ENCODE measurements at regions not wholly inside any gene's neighbourhood (a gene's known extent, or its start where the extent isn't known, plus 50 kb on each side); places are given as distances from the start of the nearest gene placed in this dataset.
"Not testable (repeated sequence)": the region's sequence is repeated elsewhere in the genome, so short reads cannot be mapped to it uniquely, and the experiment has no call there.

GRCh38 chrX:23505531-23506303, 161.6 kb upstream of the PRDX4 start:
- FAIRE-seq (no peak), DNase-seq (ENCODE audit: insufficient read length, low spot score) (no peak)
- no peak for TF ChIP-seq POLR2A (IDR thresholded peaks at IDR 0.05; ENCODE audit: low read depth, low read length)

DNA sequence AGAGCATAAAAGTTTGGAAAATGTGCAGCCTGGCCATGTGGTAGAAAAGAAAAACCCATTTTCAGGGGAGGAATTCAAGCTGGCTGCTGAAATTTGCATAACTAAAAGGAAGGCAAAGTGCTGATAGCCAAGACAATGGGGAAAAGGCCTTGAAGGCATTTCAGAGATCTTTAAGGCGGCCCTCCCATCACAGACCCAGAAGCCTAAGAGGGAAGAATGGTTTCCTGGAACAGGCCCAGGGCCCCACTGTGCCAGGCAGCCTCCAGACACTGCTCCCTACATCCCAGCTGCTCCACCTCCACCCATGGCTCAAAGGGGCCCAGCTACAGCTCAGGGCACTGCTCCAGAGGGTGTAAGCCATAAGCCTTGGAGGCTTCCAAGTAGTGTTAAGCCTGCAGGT, 158.0 kb upstream of the PRDX4 start:
- TF ChIP-seq POLR2A (IDR thresholded peaks at IDR 0.05; ENCODE audit: low read depth, low read length) = no peak
- FAIRE-seq (no peak), DNase-seq (ENCODE audit: insufficient read length, low spot score) (no peak)

GRCh38 chrX:23511793-23512192, 155.5 kb upstream of the PRDX4 start:
- FAIRE-seq (no peak), DNase-seq (ENCODE audit: insufficient read length, low spot score) (no peak)
- TF ChIP-seq POLR2A (IDR thresholded peaks at IDR 0.05; ENCODE audit: low read depth, low read length) = no peak

GRCh38 chrX:23513121-23513520, 154.2 kb upstream of the PRDX4 start:
- no peak for FAIRE-seq
- no peak for TF ChIP-seq POLR2A (IDR thresholded peaks at IDR 0.05; ENCODE audit: low read depth, low read length)
- DNase-seq (ENCODE audit: insufficient read length, low spot score) = no peak

DNA sequence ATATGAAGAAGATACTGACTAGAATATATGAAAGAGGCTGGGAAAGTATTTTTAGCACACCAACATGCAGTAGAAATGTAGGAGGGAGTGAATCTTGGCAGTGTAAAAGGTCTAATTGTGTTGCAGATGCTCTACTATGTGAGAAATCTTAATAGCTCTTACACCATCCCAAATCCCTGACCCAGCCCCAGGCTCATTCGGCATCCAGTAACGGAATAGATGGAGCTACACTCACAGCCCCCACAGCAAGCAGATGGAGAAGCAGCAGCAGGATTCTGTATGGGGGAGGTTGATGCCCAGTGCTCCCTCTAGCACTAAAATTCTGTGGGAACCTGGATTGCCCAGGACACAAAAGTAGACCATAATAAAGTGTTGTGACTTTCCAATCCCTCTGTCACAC, 153.2 kb upstream of the PRDX4 start:
- TF ChIP-seq POLR2A (IDR thresholded peaks at IDR 0.05; ENCODE audit: low read depth, low read length) = no peak
- FAIRE-seq = no peak
- no peak for DNase-seq (ENCODE audit: insufficient read length, low spot score)

GRCh38 chrX:23515028-23515427, 152.3 kb upstream of the PRDX4 start:
- no peak for TF ChIP-seq POLR2A (IDR thresholded peaks at IDR 0.05; ENCODE audit: low read depth, low read length)
- DNase-seq (ENCODE audit: insufficient read length, low spot score) = no peak
- FAIRE-seq = no peak

- FAIRE-seq; DNase-seq (ENCODE audit: insufficient read length, low spot score): not testable (repeated sequence)
Measured at GRCh38 chrX:23523026-23523657, 144.2 kb upstream of the PRDX4 start.

DNA sequence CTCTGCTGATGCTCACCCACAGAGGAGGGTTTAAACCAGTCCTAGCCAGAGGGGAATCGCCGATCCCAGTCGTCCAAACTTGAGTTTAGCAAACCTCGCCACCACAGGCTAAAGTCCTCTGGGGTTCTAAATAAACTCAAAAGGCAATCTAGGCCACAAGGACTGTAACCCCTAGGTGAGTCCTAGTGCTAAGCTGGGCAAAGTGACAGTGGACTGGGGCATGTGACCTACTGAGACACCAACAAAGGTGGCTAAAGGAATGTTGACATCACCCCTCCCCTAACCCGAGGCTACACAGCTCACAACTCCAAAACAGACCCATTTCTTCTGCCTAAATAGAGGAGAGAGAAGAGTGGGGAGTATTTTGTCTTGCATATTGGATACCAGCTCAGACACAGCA, 142.8 kb upstream of the PRDX4 start:
- TF ChIP-seq POLR2A (IDR thresholded peaks at IDR 0.05; ENCODE audit: low read depth, low read length) = no peak
- FAIRE-seq (no peak), DNase-seq (ENCODE audit: insufficient read length, low spot score) (no peak)

GRCh38 chrX:23525531-23525930, 141.8 kb upstream of the PRDX4 start:
- no peak for DNase-seq (ENCODE audit: insufficient read length, low spot score)
- FAIRE-seq = no peak
- no peak for TF ChIP-seq POLR2A (IDR thresholded peaks at IDR 0.05; ENCODE audit: low read depth, low read length)

GRCh38 chrX:23540532-23540931, 126.8 kb upstream of the PRDX4 start:
- FAIRE-seq = no peak
- no peak for TF ChIP-seq POLR2A (IDR thresholded peaks at IDR 0.05; ENCODE audit: low read depth, low read length)
- no peak for DNase-seq (ENCODE audit: insufficient read length, low spot score)

DNA sequence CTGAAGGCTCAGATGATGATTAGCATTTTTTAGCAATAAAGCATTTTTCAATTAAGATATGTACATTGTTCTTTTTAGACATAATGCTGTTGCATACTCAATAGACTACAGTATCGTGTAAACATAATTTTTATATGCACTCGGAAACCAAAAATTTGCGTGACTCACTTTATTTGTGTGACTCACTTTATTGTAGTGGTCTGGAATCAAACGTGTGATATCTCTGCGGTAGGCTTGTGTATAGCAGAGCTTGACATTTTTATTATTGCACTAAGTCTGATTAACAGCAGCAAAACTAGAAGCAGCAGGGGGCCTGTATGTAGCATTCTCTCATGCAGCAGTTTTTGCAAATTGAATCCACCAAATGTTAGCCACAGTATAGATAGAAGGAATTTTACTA, 119.1 kb upstream of the PRDX4 start:
- no peak for DNase-seq (ENCODE audit: insufficient read length, low spot score)
- TF ChIP-seq POLR2A (IDR thresholded peaks at IDR 0.05; ENCODE audit: low read depth, low read length) = no peak
- no peak for FAIRE-seq

- FAIRE-seq (no peak), DNase-seq (ENCODE audit: insufficient read length, low spot score) (no peak)
- TF ChIP-seq POLR2A (IDR thresholded peaks at IDR 0.05; ENCODE audit: low read depth, low read length) = no peak
Measured at GRCh38 chrX:23552303-23552702, 115.0 kb upstream of the PRDX4 start.

DNA sequence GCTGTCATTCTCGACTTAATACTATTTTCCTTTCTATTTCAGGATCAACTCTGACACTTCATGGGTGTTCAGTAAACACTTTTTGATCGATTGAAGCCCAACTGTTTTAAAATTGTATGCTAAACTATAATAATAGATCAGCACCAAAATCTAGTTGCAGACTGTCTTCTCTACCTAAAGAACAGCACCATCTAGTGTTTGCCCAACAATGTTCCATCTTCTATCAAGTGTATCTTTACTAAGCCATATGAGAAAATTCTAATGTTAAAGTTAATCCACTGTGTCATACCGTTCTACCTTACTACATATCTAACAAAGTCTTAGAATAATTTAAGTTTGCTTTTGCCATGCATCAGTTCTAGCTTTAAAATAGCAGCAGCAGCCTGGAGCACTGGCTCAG, 113.0 kb upstream of the PRDX4 start:
- DNase-seq (ENCODE audit: insufficient read length, low spot score) (no peak), FAIRE-seq (no peak)
- no peak for TF ChIP-seq POLR2A (IDR thresholded peaks at IDR 0.05; ENCODE audit: low read depth, low read length)

GRCh38 chrX:23557070-23557469, 110.2 kb upstream of the PRDX4 start:
- DNase-seq (ENCODE audit: insufficient read length, low spot score) (no peak), FAIRE-seq (no peak)
- no peak for TF ChIP-seq POLR2A (IDR thresholded peaks at IDR 0.05; ENCODE audit: low read depth, low read length)

GRCh38 chrX:23559975-23560374, 107.3 kb upstream of the PRDX4 start:
- DNase-seq (ENCODE audit: insufficient read length, low spot score) (no peak), FAIRE-seq (no peak)
- TF ChIP-seq POLR2A (IDR thresholded peaks at IDR 0.05; ENCODE audit: low read depth, low read length) = no peak
